Esophagus muscularis mucosa (tissue), 4 donors: ENCODE measurements at regions not wholly inside any gene's neighbourhood (a gene's known extent, or its start where the extent isn't known, plus 50 kb on each side); places are given as distances from the start of the nearest gene placed in this dataset.
A peak's percentile ranks its signal among the peaks of the same experiment; 100 is the strongest.

Source experiments
- DNase-seq: peaks from one replicate; pipeline ENCODE4 v3.0.0-alpha.2; 2017; ENCODE audit errors: extremely low spot score
- H3K27ac ChIP-seq, 4 donors: fragments of 200-600 bp; sonication (generic); replicated peaks in 1 of 4; 1 replicate in 3 of 4; 2 replicates in 1 of 4; pipeline ENCODE4 v1.5.1; 2016 to 2019; ENCODE audit warnings: mild to moderate bottlenecking in 1 of 4
- H3K27me3 ChIP-seq, 4 donors: fragments of 200-600 bp; sonication (generic); one replicate each; pipeline versions ENCODE4 v1.5.1 to v1.6.0; 2016 to 2019
- H3K36me3 ChIP-seq, 4 donors: fragments of 200-600 bp; sonication (generic); one replicate each; pipeline ENCODE4 v1.5.1; 2016 to 2019
- H3K4me1 ChIP-seq, 4 donors: fragments of 200-600 bp; sonication (generic); one replicate each; pipeline ENCODE4 v1.5.1; 2016 to 2019
- H3K4me3 ChIP-seq, 4 donors: fragments of 200-600 bp; sonication (generic); 1 replicate in 2 of 4; 2 replicates in 2 of 4; pipeline ENCODE4 v1.5.1; 2016 to 2019; ENCODE audit warnings: mild to moderate bottlenecking in 4 of 4, moderate library complexity in 1 of 4
- H3K9me3 ChIP-seq, 4 donors: fragments of 200-600 bp; sonication (generic); 1 replicate in 3 of 4; 2 replicates in 1 of 4; pipeline ENCODE4 v1.5.1; 2016 to 2019
- EP300 ChIP-seq: sonication (generic); formaldehyde crosslinking; IDR thresholded peaks from one replicate; pipeline ENCODE4 v1.6.1; 2017; ENCODE audit warnings: antibody characterized with exemption
- POLR2A ChIP-seq: fragments of 450-650 bp; IDR thresholded peaks from one replicate; pipeline ENCODE4 v1.6.1; 2017; ENCODE audit warnings: antibody characterized with exemption, moderate library complexity, mild to moderate bottlenecking, low read depth
- POLR2AphosphoS5 ChIP-seq, 2 donors: sonication (generic); formaldehyde crosslinking; IDR thresholded peaks; one replicate each; pipeline ENCODE4 v1.6.1; 2017; ENCODE audit warnings: antibody characterized with exemption in 2 of 2
- WGBS: methylation state at CpG from one replicate; pipeline ENCODE4 v1.1.5; 2018; 5-methylcytosine and 5-hydroxymethylcytosine counted together
- intact Hi-C: fragments of 100-400 bp; cut with DNase I; formaldehyde crosslinking; loops from one replicate; pipeline ENCODE4 v1.15.1; 2023
- TF ChIP-seq, protein P1 (sequence below), 3 experiments: fragments of 200-600 bp in 2 of 3; fragments of 450-650 bp in 1 of 3; sonication (generic) in 2 of 3; IDR thresholded peaks; one replicate each; pipeline ENCODE4 v1.5.1; 2017 to 2019; ENCODE audit warnings: antibody characterized with exemption in 3 of 3, mild to moderate bottlenecking in 2 of 3, moderate library complexity in 1 of 3

DNA sequence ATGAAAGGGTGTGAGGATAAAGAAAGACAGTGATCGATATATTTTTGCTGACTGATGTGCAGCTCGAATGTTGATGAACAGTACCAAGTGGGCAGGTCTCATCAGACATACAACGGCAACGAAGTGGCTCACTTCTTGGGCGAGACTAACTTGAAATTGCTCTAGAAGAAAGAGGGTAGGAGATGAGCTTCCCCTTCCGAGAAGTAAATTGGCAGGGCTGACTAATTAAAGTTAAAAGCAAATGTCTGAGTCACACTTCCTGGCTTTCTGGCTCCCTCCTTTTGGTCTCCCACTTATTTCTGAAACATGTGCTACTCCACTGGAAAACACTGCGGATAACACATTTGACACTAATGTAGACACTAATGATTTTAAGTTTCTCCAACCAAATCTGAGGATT is 228.3 kb downstream of the ABHD5 start:
- peaks cover 0 to 6% (median 2%) of the 10 kb centered on the region in 4 donors for H3K4me1 ChIP-seq
- no peak overlapping the region for H3K4me3 ChIP-seq
- H3K27ac ChIP-seq: no peak overlapping the region
- peaks cover 0 to 6% (median 3%) of the 10 kb centered on the region in 4 donors for H3K9me3 ChIP-seq
- peaks cover 0 to 40% (median 0%) of the 10 kb centered on the region in 4 donors for H3K27me3 ChIP-seq
- H3K36me3 ChIP-seq: no peaks in the 10 kb centered on the region
- 72% methylated on average over 7 of the region's 7 CpGs for WGBS
- no peak for TF ChIP-seq POLR2AphosphoS5 (IDR thresholded peaks at IDR 0.05)
- no peak for TF ChIP-seq POLR2A
- no peak for TF ChIP-seq EP300
- TF ChIP-seq, protein P1, sequence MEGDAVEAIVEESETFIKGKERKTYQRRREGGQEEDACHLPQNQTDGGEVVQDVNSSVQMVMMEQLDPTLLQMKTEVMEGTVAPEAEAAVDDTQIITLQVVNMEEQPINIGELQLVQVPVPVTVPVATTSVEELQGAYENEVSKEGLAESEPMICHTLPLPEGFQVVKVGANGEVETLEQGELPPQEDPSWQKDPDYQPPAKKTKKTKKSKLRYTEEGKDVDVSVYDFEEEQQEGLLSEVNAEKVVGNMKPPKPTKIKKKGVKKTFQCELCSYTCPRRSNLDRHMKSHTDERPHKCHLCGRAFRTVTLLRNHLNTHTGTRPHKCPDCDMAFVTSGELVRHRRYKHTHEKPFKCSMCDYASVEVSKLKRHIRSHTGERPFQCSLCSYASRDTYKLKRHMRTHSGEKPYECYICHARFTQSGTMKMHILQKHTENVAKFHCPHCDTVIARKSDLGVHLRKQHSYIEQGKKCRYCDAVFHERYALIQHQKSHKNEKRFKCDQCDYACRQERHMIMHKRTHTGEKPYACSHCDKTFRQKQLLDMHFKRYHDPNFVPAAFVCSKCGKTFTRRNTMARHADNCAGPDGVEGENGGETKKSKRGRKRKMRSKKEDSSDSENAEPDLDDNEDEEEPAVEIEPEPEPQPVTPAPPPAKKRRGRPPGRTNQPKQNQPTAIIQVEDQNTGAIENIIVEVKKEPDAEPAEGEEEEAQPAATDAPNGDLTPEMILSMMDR (IDR thresholded peaks at IDR 0.05): no peak
- intact Hi-C loops: no loop called here
- DNase-seq: peak; percentile 21

DNA sequence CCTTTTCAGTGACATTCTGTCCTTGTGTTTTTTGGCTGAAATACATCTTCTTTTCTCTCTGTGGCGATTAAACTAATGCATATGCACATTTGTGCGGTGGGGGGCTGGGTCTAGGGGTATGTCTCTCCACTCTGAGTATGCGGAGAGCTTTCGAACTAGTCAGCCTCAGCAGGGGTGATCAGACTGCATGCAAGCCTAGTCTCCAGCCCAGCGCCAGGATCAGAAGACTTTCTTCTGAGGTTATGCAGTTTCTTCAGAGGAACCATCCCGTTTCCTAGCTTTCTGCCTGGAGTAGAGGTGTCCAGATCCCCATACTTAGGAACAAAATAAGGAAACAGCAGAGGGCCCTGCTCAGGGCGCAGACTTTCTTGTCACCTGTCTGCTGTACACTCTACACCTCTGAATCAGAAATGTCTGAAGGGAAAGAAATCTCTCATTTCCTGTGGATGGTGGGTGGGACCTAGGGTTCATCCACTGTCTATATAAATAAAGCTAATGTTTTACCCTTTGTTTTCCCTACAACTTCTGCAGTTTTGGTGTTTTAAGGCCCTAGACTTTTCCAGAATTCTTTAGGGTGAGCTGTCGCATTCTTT is 230.4 kb downstream of the ABHD5 start:
- H3K9me3 ChIP-seq: peaks cover 0 to 6% (median 3%) of the 10 kb centered on the region in 4 donors
- DNase-seq: peak; percentile 88
- peaks cover 0 to 55% (median 0%) of the 10 kb centered on the region in 4 donors for H3K27me3 ChIP-seq
- no peak overlapping the region for H3K4me3 ChIP-seq
- peaks cover 0 to 6% (median 2%) of the 10 kb centered on the region in 4 donors for H3K4me1 ChIP-seq
- 45% methylated on average over 8 of the region's 8 CpGs for WGBS
- H3K36me3 ChIP-seq: no peaks in the 10 kb centered on the region
- TF ChIP-seq POLR2A: no peak
- TF ChIP-seq, protein P1 (IDR thresholded peaks at IDR 0.05): no peak
- no peak for TF ChIP-seq POLR2AphosphoS5 (IDR thresholded peaks at IDR 0.05)
- no peak for TF ChIP-seq EP300
- no peak overlapping the region for H3K27ac ChIP-seq
- intact Hi-C loops: no loop called here

DNA sequence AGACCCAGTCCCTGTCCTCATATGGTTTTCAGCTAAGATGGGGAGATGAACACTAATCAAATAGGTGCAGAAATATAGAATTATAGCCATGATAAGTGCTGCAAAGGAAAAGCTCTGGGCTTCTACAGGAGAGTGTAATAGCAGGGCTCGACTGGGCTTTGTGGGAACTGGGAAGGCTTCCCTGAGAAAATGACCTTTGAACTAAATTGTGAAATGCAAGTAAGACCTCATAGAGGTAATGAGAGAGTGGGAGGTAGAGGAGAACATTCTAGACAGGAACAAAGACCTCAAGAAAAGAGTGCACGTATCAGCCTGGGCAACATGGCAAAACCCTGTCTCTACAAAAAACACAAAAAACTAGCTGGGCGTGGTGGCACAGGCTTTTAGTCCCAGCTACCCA is 231.6 kb downstream of the ABHD5 start:
- DNase-seq: peak; percentile 42
- Histone ChIP-seq H3K9me3 (no peaks in the 10 kb centered on the region), H3K36me3 (no peaks in the 10 kb centered on the region), H3K4me1 (peaks cover 0 to 6% (median 2%) of the 10 kb centered on the region in 4 donors), H3K27ac (no peak overlapping the region), H3K4me3 (no peak overlapping the region), H3K27me3 (peaks cover 0 to 57% (median 0%) of the 10 kb centered on the region in 4 donors)
- 88% methylated on average over 3 of the region's 3 CpGs for WGBS
- intact Hi-C loops: no loop called here
- TF ChIP-seq POLR2AphosphoS5 (IDR thresholded peaks at IDR 0.05) (no peak), EP300 (no peak), POLR2A (no peak)
- TF ChIP-seq, protein P1 (IDR thresholded peaks at IDR 0.05): no peak

DNA sequence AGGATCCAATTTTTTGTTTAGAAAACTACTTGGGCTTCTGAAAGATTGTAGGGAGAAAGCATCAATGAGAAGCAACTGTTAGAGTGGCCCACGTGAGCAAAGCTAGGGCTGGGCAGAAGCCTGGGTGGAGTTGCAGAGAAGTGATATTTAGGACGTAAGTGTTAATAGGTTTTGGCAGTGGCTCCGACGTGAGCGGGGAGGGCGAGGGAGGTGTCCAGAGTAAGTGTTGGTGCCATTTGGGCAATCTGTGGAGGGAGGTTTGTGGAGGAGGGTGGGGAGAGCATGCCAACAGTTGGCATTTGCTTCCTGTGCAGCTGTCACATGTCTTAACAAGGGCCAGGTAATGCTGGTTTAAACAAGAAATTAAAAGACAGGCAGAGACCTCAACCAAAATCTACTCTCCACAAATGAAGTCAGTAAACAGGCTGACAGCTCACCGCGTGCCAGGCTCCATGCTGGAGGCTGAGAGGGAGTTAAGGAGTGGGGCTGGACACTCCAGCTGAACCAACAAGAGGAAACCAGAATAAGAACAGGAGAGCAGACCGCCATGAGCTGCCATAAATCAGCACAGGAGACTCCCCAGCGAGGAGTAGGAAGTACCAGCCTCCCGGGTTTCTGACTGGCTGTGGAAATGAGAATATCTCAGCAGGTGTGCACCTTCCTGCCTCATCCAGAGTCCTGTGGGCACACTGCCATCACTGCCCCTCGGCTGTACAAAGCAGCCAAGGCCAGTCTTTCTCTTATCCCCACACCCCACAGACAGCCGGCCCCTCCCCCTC is 232.6 kb downstream of the ABHD5 start:
- Histone ChIP-seq H3K9me3 (no peaks in the 10 kb centered on the region), H3K27me3 (peaks cover 0 to 57% (median 0%) of the 10 kb centered on the region in 4 donors), H3K27ac (no peak overlapping the region), H3K36me3 (no peaks in the 10 kb centered on the region), H3K4me1 (peaks cover 0 to 6% (median 2%) of the 10 kb centered on the region in 4 donors), H3K4me3 (no peak overlapping the region)
- TF ChIP-seq, protein P1 (IDR thresholded peaks at IDR 0.05): no peak
- TF ChIP-seq POLR2AphosphoS5 (IDR thresholded peaks at IDR 0.05) (no peak), EP300 (no peak), POLR2A (no peak)
- DNase-seq: peak; percentile 85
- WGBS: 34% methylated on average over 13 of the region's 13 CpGs
- intact Hi-C loops: no loop called here
